ENCODE measurements at regions not wholly inside any gene's neighbourhood (a gene's known extent, or its start where the extent isn't known, plus 50 kb on each side); places are given as distances from the start of the nearest gene placed in this dataset.

DNA sequence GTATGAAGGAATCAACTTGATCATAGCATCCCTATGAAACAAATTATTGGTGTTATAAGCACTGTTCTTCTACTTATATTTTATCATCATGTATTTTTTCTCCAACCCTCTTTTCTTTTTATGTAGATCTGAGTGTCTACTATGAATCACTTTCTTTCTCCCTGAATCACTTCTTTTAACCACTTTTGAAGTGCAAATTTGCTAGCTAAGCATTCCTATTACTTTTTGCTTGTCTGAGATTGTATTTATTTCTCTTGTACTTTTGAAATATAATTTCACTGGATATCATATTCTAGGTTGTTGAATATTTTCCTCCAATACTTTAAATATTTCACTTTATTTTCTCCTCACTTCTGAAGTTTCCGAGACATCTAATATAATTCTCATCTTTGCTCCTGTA, 1282.3 kb upstream of the FLRT2 start:
- TF ChIP-seq EZH2 (IDR thresholded peaks at IDR 0.05; ENCODE audit: insufficient read depth, poor library complexity, severe bottlenecking) (no peak), EZH2phosphoT487 (IDR thresholded peaks at IDR 0.05; ENCODE audit: insufficient read depth, low read depth) (no peak)
